Esophagus muscularis mucosa (tissue), 4 donors: ENCODE measurements at regions not wholly inside any gene's neighbourhood (a gene's known extent, or its start where the extent isn't known, plus 50 kb on each side); places are given as distances from the start of the nearest gene placed in this dataset.

Experiments
- EP300 ChIP-seq: sonication (generic); formaldehyde crosslinking; IDR thresholded peaks from one replicate; pipeline ENCODE4 v1.6.1; 2017; ENCODE audit warnings: antibody characterized with exemption
- POLR2A ChIP-seq: fragments of 450-650 bp; IDR thresholded peaks from one replicate; pipeline ENCODE4 v1.6.1; 2017; ENCODE audit warnings: antibody characterized with exemption, moderate library complexity, mild to moderate bottlenecking, low read depth
- TF ChIP-seq, protein P1 (sequence below), 3 experiments: fragments of 200-600 bp in 2 of 3; fragments of 450-650 bp in 1 of 3; sonication (generic) in 2 of 3; IDR thresholded peaks; one replicate each; pipeline ENCODE4 v1.5.1; 2017 to 2019; ENCODE audit warnings: antibody characterized with exemption in 3 of 3, mild to moderate bottlenecking in 2 of 3, moderate library complexity in 1 of 3

DNA sequence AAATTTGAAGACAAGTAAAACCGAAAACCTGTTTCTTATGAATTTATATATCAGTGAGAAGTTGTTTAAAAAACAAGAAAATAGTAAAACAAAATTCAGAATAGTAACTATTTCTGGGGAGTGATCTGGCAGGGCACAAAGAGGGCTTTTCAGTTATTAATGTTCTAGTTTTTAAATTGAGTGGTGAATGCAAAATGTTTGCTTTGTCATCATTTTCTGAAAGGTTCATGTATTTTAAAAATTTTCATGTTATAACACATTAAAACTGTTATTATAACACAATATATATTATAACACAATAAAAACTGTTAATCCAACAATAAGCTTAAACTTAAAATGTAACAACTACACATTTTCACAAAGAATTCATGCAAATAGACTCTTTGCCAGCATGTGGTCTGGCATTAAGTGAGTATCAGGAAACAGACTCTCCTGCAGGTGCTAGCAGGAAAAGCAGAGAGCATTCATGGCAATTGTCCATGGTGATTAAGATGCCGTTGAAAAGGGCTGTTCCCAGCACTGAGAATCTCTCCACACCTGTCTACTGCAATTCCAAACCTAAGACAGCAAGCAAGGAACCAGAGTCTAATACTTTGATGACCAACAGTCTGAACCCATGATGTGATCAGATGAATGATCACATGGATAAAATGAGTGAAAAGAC, 204.9 kb downstream of the TBX15 start:
- TF ChIP-seq, protein P1, sequence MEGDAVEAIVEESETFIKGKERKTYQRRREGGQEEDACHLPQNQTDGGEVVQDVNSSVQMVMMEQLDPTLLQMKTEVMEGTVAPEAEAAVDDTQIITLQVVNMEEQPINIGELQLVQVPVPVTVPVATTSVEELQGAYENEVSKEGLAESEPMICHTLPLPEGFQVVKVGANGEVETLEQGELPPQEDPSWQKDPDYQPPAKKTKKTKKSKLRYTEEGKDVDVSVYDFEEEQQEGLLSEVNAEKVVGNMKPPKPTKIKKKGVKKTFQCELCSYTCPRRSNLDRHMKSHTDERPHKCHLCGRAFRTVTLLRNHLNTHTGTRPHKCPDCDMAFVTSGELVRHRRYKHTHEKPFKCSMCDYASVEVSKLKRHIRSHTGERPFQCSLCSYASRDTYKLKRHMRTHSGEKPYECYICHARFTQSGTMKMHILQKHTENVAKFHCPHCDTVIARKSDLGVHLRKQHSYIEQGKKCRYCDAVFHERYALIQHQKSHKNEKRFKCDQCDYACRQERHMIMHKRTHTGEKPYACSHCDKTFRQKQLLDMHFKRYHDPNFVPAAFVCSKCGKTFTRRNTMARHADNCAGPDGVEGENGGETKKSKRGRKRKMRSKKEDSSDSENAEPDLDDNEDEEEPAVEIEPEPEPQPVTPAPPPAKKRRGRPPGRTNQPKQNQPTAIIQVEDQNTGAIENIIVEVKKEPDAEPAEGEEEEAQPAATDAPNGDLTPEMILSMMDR (IDR thresholded peaks at IDR 0.05): no peak
- no peak for TF ChIP-seq POLR2A
- no peak for TF ChIP-seq EP300
